D721Med (cell line): ENCODE measurements at regions not wholly inside any gene's neighbourhood (a gene's known extent, or its start where the extent isn't known, plus 50 kb on each side); places are given as distances from the start of the nearest gene placed in this dataset.

Experiments used
- DNase-seq: peaks from one replicate; pipeline ENCODE4 v3.0.0; 2011; ENCODE audit warnings: low spot score; ENCODE audit not compliant: insufficient read length
- FAIRE-seq: peaks from 2 replicates; lab custom pipeline; 2011; peaks lifted over from hg19 to GRCh38; lab: Jason Lieb, UNC
- TF ChIP-seq, protein P1 (sequence below): IDR thresholded peaks from 2 replicates; pipeline ENCODE4 v1.5.1; 2012; ENCODE audit warnings: mild to moderate bottlenecking, control low read depth; ENCODE audit not compliant: insufficient read depth; ENCODE audit errors: missing control alignments

DNA sequence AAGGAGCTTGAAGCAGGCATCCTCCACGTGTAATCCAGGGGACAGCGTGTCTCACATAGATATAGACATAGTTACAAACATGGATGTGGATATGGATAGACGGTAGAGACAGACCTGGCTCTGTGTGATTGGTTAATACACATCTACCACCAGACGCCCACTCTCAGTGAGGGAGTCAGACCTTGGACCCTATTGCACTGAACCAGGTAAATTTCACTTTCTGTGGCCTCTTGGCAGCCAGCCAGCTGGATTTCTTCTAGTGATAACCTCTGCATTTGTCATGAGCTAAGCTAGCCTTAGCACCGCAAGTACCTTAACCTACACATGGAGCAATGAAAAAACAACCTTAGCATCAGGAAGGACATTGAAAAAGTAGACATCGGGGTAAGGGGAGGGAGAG lies 79.2 kb upstream of the ACSL4 start:
- DNase-seq (no peak), FAIRE-seq (no peak)
- TF ChIP-seq, protein P1, sequence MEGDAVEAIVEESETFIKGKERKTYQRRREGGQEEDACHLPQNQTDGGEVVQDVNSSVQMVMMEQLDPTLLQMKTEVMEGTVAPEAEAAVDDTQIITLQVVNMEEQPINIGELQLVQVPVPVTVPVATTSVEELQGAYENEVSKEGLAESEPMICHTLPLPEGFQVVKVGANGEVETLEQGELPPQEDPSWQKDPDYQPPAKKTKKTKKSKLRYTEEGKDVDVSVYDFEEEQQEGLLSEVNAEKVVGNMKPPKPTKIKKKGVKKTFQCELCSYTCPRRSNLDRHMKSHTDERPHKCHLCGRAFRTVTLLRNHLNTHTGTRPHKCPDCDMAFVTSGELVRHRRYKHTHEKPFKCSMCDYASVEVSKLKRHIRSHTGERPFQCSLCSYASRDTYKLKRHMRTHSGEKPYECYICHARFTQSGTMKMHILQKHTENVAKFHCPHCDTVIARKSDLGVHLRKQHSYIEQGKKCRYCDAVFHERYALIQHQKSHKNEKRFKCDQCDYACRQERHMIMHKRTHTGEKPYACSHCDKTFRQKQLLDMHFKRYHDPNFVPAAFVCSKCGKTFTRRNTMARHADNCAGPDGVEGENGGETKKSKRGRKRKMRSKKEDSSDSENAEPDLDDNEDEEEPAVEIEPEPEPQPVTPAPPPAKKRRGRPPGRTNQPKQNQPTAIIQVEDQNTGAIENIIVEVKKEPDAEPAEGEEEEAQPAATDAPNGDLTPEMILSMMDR: no peak

DNA sequence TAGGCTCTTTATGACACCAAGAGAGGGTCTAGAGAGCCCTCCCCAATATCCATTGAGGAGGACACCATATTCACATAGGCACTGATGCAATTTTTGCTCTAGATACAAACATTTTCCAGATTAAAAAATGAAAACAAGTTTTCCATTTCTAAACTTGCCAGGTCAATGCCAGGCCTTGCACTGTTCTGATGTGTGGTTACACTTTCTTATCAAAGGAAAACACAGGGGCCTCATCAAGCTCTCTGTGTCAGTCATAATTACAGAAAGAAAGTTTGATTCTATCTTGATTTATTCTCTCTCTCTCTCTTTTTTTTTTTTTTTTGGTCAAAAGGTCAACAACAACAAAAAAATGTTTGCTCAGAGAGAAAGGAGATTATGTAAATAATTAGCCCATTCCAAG lies 80.2 kb upstream of the ACSL4 start:
- DNase-seq (no peak), FAIRE-seq (no peak)
- TF ChIP-seq, protein P1: no peak

DNA sequence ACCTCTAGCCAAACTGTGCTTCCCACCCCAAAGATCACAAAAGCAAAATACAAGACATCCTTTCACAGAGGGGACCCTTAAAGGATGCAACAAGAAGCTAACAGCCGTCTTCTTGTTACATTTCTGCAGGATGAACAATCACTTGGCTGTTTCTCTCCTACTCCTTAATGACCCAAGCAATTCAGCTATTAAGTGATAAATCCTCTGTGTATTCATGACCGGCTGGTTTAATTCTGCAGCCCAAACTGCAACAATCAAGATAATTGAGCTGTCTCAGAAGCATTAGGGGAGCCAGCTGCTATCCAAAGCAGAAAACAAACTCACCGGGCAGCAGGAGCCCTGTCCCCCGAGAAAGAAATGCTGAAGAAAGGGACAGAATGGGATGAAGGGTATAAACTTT lies 85.9 kb upstream of the ACSL4 start:
- FAIRE-seq: no peak
- TF ChIP-seq, protein P1: no peak

DNA sequence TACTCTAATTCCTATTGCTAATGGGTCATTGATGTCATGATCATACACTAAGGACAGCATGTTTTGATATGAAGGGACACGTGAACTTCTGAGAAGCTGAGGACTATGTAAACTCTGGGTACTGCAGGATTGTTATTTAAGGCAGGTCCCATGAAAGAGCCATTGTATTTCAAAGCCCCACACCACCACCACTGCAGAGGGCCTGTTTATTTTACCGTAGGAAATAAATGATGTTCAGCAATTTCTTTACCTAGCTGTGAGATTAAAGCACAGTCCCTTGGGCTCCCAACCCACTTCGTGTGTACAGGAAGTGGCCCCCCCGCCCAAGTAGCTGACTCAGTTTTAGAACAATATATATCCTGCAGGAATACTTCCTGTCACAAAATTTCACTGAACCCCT lies 89.8 kb upstream of the ACSL4 start:
- TF ChIP-seq, protein P1: no peak
- FAIRE-seq: no peak
- no peak for DNase-seq

More for the DNA sequence above, 85.9 kb upstream of the ACSL4 start:
- no peak for DNase-seq

DNA sequence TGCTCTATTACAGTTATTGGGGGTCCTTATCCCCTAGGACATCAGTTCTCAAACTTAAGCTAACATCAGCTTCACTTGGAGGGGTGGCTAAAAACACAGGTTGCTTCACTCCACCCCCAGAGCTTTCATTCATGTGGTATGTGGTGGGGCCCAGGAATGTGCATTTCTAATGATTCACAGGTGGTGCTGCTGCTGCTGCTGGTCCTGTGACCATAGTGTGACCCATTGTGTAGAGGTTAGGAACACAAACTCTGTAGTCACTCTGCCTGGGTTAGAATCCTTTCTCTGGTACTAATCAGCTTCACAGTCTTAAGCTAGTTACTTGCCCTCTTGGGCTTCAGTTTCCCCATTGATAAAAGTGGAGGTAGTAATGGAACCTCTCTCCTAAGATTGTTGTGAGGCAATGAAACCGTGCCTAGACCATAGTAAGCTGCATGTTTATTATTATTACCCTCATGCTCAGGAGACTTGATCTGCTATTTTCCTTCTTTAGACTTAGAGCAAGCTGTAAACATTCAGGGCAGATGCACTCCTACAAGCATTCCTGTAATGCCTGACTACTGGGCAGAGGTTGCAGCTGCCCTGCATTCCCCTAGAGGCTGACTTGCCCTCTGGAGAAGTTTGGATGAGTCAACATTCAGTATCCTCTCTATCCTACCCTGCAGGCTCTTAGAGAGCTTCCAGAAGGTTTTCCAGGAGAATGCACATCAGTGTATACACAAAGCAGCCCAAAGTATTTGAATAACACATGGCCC lies 94.1 kb upstream of the ACSL4 start:
- DNase-seq: no peak
- TF ChIP-seq, protein P1: no peak

DNA sequence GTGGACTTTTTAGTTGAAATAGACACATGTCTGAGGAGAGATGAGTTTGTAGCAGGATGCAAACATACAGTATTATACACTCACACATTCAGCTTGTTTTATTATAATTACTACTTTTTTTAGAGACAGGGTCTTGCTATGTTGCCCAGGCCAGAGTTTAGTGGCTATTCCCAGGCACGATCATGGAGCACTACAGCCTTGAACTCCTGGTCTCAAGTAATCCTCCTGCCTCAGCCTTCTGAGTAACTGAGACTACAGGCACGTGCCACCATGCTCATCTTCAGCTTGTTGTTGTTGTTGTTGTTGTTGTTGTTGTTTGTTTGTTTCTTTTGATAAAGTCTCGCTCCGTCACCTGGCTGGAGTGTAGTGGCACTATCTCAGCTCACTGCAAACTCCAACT lies 94.7 kb upstream of the ACSL4 start:
- TF ChIP-seq, protein P1: no peak
- DNase-seq (no peak), FAIRE-seq (no peak)

More for the DNA sequence above, 94.1 kb upstream of the ACSL4 start:
- FAIRE-seq: no peak

DNA sequence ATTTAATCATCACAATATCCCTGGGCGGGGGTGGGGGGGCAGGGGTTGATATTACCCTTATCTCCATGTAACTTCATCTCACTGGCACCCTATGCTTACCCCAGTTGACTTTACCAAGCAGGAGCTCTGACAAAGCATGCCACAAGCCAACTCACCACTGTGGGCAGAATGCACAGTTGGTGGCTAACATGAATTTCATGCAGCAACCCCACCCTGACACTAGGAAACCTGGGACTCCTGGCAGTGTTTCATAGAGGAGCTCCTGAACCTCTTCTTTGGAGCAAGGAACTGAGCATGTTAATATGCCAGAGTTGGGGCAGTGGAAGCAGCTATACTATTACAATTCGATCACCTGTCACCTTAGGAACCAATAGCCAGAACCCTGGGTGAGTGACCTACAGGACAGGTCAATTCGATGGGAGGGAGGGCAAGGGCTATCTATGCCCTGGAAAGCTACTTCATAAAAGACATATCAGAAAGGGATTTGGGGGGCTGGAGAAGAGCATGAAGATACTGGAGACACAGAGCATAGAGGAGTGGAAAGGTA lies 97.2 kb upstream of the ACSL4 start:
- TF ChIP-seq, protein P1: no peak
- FAIRE-seq: no peak
- DNase-seq: no peak
